ENCODE measurements at regions not wholly inside any gene's neighbourhood (a gene's known extent, or its start where the extent isn't known, plus 50 kb on each side); places are given as distances from the start of the nearest gene placed in this dataset.

GRCh38 chr3:69560818-69561217 is 174.9 kb upstream of the FRMD4B start:
- TF ChIP-seq POLR2AphosphoS5 (IDR thresholded peaks at IDR 0.05; ENCODE audit: borderline replicate concordance, low read depth, low read length) (no peak), EZH2 (IDR thresholded peaks at IDR 0.05) (no peak), FOXP2 (optimal IDR thresholded peaks at IDR 0.05; ENCODE audit: control extremely low read depth, extremely low read length, insufficient read depth) (no peak)

Measured in SK-N-MC (cell line).